Stomach (tissue), 8 donors: ENCODE measurements at regions not wholly inside any gene's neighbourhood (a gene's known extent, or its start where the extent isn't known, plus 50 kb on each side); places are given as distances from the start of the nearest gene placed in this dataset.

Experiments used
- DNase-seq, 2 donors: peaks; one replicate each; pipeline versions ENCODE4 v3.0.0 to v3.0.0-alpha.2; 2013 to 2019
- H3K27ac ChIP-seq, 5 donors: fragments of 200-600 bp in 4 of 5; sonication (generic) in 4 of 5; one replicate each; pipeline ENCODE4 v1.5.1; 2013 to 2019; ENCODE audit warnings: mild to moderate bottlenecking in 1 of 5, moderate library complexity in 1 of 5
- H3K27me3 ChIP-seq, 3 donors: fragments of 200-600 bp; sonication (generic); one replicate each; pipeline ENCODE4 v1.5.1; 2017 to 2019; ENCODE audit warnings: mixed run types in 1 of 3
- H3K36me3 ChIP-seq, 4 donors: fragments of 200-600 bp; sonication (generic); 1 replicate in 3 of 4; 2 replicates in 1 of 4; pipeline ENCODE4 v1.5.1; 2016 to 2019
- H3K4me1 ChIP-seq, 4 donors: fragments of 200-600 bp; sonication (generic); one replicate each; pipeline ENCODE4 v1.5.1; 2016 to 2019
- H3K4me3 ChIP-seq, 4 donors: fragments of 200-600 bp; sonication (generic) in 3 of 4; one replicate each; pipeline ENCODE4 v1.5.1; 2016 to 2019; ENCODE audit warnings: mild to moderate bottlenecking in 1 of 4
- H3K9me3 ChIP-seq, 4 donors: fragments of 200-600 bp; sonication (generic); one replicate each; pipeline ENCODE4 v1.5.1; 2016 to 2019
- CTCF ChIP-seq, 7 experiments: fragments of 450-650 bp in 4 of 7; fragments of 200-600 bp in 3 of 7; sonication (generic) in 3 of 7; IDR thresholded peaks; one replicate each; pipeline ENCODE4 v1.5.1; 2016 to 2019; ENCODE audit warnings: antibody characterized with exemption in 7 of 7, control low read depth in 2 of 7, mild to moderate bottlenecking in 1 of 7
- EP300 ChIP-seq: sonication (generic); formaldehyde crosslinking; IDR thresholded peaks from one replicate; pipeline ENCODE4 v1.6.1; 2017; ENCODE audit warnings: antibody characterized with exemption
- POLR2A ChIP-seq, 4 donors: fragments of 450-650 bp; IDR thresholded peaks; one replicate each; pipeline ENCODE4 v1.6.1; 2016; ENCODE audit warnings: antibody characterized with exemption in 4 of 4, control low read depth in 2 of 4, mild to moderate bottlenecking in 1 of 4, moderate library complexity in 1 of 4
- POLR2AphosphoS5 ChIP-seq, 3 donors: sonication (generic); formaldehyde crosslinking; IDR thresholded peaks; one replicate each; pipeline ENCODE4 v1.6.1; 2016; ENCODE audit warnings: antibody characterized with exemption in 3 of 3
- WGBS, 5 donors: extraction: QIAGEN DNeasy Blood & Tissue Kit in 3 of 5; methylation state at CpG; one replicate each; pipeline versions ENCODE4 v1.1.5 to v1.1.7; 2013 to 2018; 5-methylcytosine and 5-hydroxymethylcytosine counted together
- intact Hi-C: fragments of 100-400 bp; cut with DNase I; formaldehyde crosslinking; loops from one replicate; pipeline ENCODE4 v1.15.1; 2023; ENCODE audit warnings: low total_unique reads
- donor health status: healthy with polysubstance abuse.
- donor health status: Bipolar disorder and iron deficiency.
- donor health status: healthy.

GRCh38 chr15:25224396-25224795, 214.4 kb downstream of the UBE3A start:
- no peaks in the 10 kb centered on the region for H3K4me1 ChIP-seq
- H3K27ac ChIP-seq: no peak overlapping the region
- WGBS, 5 donors: 81 to 95% (median 88%) methylated on average over 3 to 5 of the region's 5 CpGs
- H3K27me3 ChIP-seq: no peaks in the 10 kb centered on the region
- peaks cover 5 to 99% (median 76%) of the 10 kb centered on the region in 4 donors for H3K9me3 ChIP-seq
- no peak overlapping the region for H3K4me3 ChIP-seq
- intact Hi-C loops: no loop called here
- no peak for TF ChIP-seq POLR2AphosphoS5 (IDR thresholded peaks at IDR 0.05)
- no peak for TF ChIP-seq CTCF (IDR thresholded peaks at IDR 0.05)
- no peak for TF ChIP-seq EP300
- no peak for TF ChIP-seq POLR2A (IDR thresholded peaks at IDR 0.05)
- H3K36me3 ChIP-seq: no peaks in the 10 kb centered on the region
- no peak for DNase-seq

GRCh38 chr15:25226360-25226759, 212.5 kb downstream of the UBE3A start:
- DNase-seq: no peak
- 72 to 84% (median 79%) methylated on average over 3 to 6 of the region's 6 CpGs for WGBS, 5 donors
- TF ChIP-seq EP300 (no peak), CTCF (IDR thresholded peaks at IDR 0.05) (no peak)
- no peaks in the 10 kb centered on the region for H3K27me3 ChIP-seq
- intact Hi-C loops: no loop called here
- H3K36me3 ChIP-seq: no peaks in the 10 kb centered on the region
- H3K4me1 ChIP-seq: no peaks in the 10 kb centered on the region
- peaks cover 5 to 98% (median 73%) of the 10 kb centered on the region in 4 donors for H3K9me3 ChIP-seq
- no peak overlapping the region for H3K27ac ChIP-seq
- H3K4me3 ChIP-seq: no peak overlapping the region

GRCh38 chr15:25228261-25228660, 210.6 kb downstream of the UBE3A start:
- H3K36me3 ChIP-seq: no peaks in the 10 kb centered on the region
- no peak overlapping the region for H3K4me3 ChIP-seq
- no peaks in the 10 kb centered on the region for H3K4me1 ChIP-seq
- WGBS, 5 donors: 85 to 90% (median 87%) methylated on average over 8 to 11 of the region's 11 CpGs
- H3K9me3 ChIP-seq: peaks cover 5 to 97% (median 73%) of the 10 kb centered on the region in 4 donors
- no peaks in the 10 kb centered on the region for H3K27me3 ChIP-seq
- DNase-seq: no peak
- no peak overlapping the region for H3K27ac ChIP-seq
- intact Hi-C loops: no loop called here
- no peak for TF ChIP-seq POLR2AphosphoS5 (IDR thresholded peaks at IDR 0.05)
- no peak for TF ChIP-seq CTCF (IDR thresholded peaks at IDR 0.05)
- TF ChIP-seq EP300: no peak
- TF ChIP-seq POLR2A (IDR thresholded peaks at IDR 0.05): no peak

GRCh38 chr15:25230442-25230841, 208.4 kb downstream of the UBE3A start:
- TF ChIP-seq POLR2A (IDR thresholded peaks at IDR 0.05): no peak
- TF ChIP-seq CTCF (IDR thresholded peaks at IDR 0.05): no peak
- TF ChIP-seq POLR2AphosphoS5 (IDR thresholded peaks at IDR 0.05): no peak
- no peak for TF ChIP-seq EP300
- Histone ChIP-seq H3K27ac (no peak overlapping the region), H3K36me3 (no peaks in the 10 kb centered on the region), H3K27me3 (no peaks in the 10 kb centered on the region), H3K4me3 (no peak overlapping the region), H3K4me1 (no peaks in the 10 kb centered on the region), H3K9me3 (peaks cover 2 to 99% (median 74%) of the 10 kb centered on the region in 4 donors)
- WGBS, 5 donors: 72 to 87% (median 83%) methylated on average over 5 to 10 of the region's 10 CpGs
- intact Hi-C loops: no loop called here
- no peak for DNase-seq
